PC-9 (cell line): ENCODE measurements at regions not wholly inside any gene's neighbourhood (a gene's known extent, or its start where the extent isn't known, plus 50 kb on each side); places are given as distances from the start of the nearest gene placed in this dataset.

ENCODE experiments used
- EZH2 ChIP-seq: fragments of 200-600 bp; sonication (generic); IDR thresholded peaks from 2 replicates; pipeline ENCODE4 v1.8.0; 2017; ENCODE audit warnings: antibody characterized with exemption, low read depth
- TF ChIP-seq, protein P1 (sequence below): fragments of 200-600 bp; sonication (generic); conservative IDR thresholded peaks from 2 replicates; pipeline ENCODE4 v1.6.1; 2017; ENCODE audit warnings: mixed run types, antibody characterized with exemption, mild to moderate bottlenecking, moderate library complexity

DNA sequence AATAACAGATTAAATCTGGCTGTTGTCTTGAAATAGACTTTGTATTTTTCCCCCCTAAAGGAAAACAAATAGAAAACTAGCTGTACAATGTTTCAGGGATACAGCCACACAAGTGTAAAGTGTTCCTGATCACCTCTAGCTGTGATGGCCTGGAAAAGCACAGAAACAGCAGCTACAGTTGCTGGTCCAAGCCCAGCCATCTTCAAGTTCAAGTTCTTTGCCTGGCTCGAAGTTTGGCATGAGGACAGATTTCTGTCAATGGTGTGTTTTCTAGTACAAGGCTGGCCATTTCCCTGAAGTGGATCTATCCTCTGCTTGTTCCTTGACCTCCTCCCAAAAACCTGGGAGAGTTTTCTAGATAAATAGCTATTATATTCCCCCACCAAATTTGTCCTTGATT is 272.2 kb upstream of the ADRA1B start:
- TF ChIP-seq, protein P1, sequence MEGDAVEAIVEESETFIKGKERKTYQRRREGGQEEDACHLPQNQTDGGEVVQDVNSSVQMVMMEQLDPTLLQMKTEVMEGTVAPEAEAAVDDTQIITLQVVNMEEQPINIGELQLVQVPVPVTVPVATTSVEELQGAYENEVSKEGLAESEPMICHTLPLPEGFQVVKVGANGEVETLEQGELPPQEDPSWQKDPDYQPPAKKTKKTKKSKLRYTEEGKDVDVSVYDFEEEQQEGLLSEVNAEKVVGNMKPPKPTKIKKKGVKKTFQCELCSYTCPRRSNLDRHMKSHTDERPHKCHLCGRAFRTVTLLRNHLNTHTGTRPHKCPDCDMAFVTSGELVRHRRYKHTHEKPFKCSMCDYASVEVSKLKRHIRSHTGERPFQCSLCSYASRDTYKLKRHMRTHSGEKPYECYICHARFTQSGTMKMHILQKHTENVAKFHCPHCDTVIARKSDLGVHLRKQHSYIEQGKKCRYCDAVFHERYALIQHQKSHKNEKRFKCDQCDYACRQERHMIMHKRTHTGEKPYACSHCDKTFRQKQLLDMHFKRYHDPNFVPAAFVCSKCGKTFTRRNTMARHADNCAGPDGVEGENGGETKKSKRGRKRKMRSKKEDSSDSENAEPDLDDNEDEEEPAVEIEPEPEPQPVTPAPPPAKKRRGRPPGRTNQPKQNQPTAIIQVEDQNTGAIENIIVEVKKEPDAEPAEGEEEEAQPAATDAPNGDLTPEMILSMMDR, result no peak
- no peak for TF ChIP-seq EZH2
